DOHH2 (cell line): ENCODE measurements at regions not wholly inside any gene's neighbourhood (a gene's known extent, or its start where the extent isn't known, plus 50 kb on each side); places are given as distances from the start of the nearest gene placed in this dataset.

ENCODE experiments used
- EZH2phosphoT487 ChIP-seq: fragments of 200-600 bp; sonication (generic); IDR thresholded peaks from 2 replicates; pipeline ENCODE4 v1.6.1; 2017; ENCODE audit warnings: borderline replicate concordance, mild to moderate bottlenecking, antibody characterized with exemption, low read length, moderate library complexity, mixed read lengths
- TF ChIP-seq, protein P1 (sequence below): fragments of 200-600 bp; sonication (generic); IDR thresholded peaks from one replicate; pipeline ENCODE4 v1.5.1; 2014; ENCODE audit warnings: antibody characterized with exemption, mild to moderate bottlenecking, low read depth, low read length; ENCODE audit not compliant: poor library complexity, severe bottlenecking

DNA sequence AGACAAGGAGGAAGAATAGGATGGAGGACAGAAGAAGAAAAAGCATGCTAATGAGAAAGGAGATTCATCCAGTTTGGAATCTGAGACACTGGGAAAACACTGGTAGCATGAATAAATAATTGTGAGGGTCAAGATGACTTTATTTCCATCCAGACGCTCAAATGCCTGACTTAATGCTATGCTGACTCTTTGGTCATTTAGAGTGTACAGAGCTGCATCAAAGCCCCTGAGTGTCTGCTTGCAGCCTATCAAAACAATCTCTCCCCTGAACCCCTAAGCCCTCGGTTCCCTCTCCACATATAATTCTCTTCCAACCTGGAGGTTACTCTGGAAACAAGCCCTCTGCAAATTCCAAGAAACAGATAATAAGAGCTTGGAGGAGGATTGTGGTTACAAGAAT is 208.8 kb downstream of the MAGEB17 start:
- TF ChIP-seq, protein P1, sequence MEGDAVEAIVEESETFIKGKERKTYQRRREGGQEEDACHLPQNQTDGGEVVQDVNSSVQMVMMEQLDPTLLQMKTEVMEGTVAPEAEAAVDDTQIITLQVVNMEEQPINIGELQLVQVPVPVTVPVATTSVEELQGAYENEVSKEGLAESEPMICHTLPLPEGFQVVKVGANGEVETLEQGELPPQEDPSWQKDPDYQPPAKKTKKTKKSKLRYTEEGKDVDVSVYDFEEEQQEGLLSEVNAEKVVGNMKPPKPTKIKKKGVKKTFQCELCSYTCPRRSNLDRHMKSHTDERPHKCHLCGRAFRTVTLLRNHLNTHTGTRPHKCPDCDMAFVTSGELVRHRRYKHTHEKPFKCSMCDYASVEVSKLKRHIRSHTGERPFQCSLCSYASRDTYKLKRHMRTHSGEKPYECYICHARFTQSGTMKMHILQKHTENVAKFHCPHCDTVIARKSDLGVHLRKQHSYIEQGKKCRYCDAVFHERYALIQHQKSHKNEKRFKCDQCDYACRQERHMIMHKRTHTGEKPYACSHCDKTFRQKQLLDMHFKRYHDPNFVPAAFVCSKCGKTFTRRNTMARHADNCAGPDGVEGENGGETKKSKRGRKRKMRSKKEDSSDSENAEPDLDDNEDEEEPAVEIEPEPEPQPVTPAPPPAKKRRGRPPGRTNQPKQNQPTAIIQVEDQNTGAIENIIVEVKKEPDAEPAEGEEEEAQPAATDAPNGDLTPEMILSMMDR = no peak
- no peak for TF ChIP-seq EZH2phosphoT487
